ENCODE measurements at regions not wholly inside any gene's neighbourhood (a gene's known extent, or its start where the extent isn't known, plus 50 kb on each side); places are given as distances from the start of the nearest gene placed in this dataset.
A peak's percentile ranks its signal among the peaks of the same experiment; 100 is the strongest.
"Not testable (repeated sequence)": the region's sequence is repeated elsewhere in the genome, so short reads cannot be mapped to it uniquely, and the experiment has no call there.

DNA sequence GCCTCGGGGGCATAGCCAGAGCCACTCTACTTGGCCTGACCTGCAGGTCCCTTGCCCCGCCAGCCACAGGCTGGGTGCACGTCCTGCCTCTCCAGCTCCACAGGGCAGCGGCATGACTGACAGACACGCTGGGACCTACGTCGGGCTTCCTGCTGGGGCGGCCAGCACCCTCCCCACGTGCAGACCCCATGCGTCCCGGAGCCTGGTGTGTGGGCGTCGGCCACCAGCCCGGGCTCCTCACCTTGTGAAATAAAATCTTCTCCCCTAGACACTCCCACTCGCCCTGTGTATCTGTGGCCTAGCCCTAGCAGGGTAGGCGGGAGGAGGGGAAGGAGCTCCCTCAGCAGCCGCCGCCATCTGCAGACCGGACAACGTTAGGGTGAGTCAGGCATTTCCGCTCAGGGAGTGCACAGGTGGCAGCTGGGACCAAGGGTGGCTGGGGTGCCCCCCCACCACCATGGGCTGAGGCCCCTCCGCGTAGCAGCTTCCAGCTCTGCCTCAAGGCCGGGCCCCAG, 119.5 kb downstream of the IGLL1 start:
- H3K9ac ChIP-seq (ENCODE audit: insufficient read depth, low read length, poor library complexity, severe bottlenecking); H3K79me2 ChIP-seq (ENCODE audit: insufficient read depth, low read length); H3K4me3 ChIP-seq (replicated peaks in 1 of 3; ENCODE audit: low read depth in 2 of 3, low read length in 3 of 3); H3K27ac ChIP-seq (ENCODE audit: low read depth in 1 of 2, low read length in 2 of 2); H3K36me3 ChIP-seq (replicated peaks in 1 of 2; ENCODE audit: control insufficient read depth in 1 of 2, insufficient read depth in 2 of 2, low read length in 2 of 2); H3K9me3 Mint-ChIP-seq; H3K4me2 ChIP-seq (replicated peaks; ENCODE audit: extremely low read depth, low read length, poor library complexity, severe bottlenecking); H4K20me1 ChIP-seq (ENCODE audit: insufficient read depth, low read length); H3K4me3 Mint-ChIP-seq; H3K36me3 Mint-ChIP-seq; DNase-seq; H2AFZ ChIP-seq (ENCODE audit: insufficient read depth, low read depth, low read length, poor library complexity, severe bottlenecking); H3K9me3 ChIP-seq (replicated peaks in 1 of 2; ENCODE audit: control insufficient read depth in 1 of 2, insufficient read depth in 1 of 2, low read length in 2 of 2); intact Hi-C loops (cut with micrococcal nuclease); H3K4me1 ChIP-seq (ENCODE audit: control insufficient read depth in 1 of 2, insufficient read depth in 2 of 2, low read length in 2 of 2): not testable (repeated sequence)
- H3K4me1 Mint-ChIP-seq, result peaks cover 13% of the 10 kb centered on the region
- 13% methylated on average over 12 of the region's 24 CpGs for WGBS (ENCODE audit: insufficient coverage)
- peaks cover 0 to 12% of the 10 kb centered on the region in 2 donors for H3K27me3 ChIP-seq (ENCODE audit: control insufficient read depth in 2 of 2, insufficient read depth in 2 of 2, low read length in 2 of 2)
- H3K27ac Mint-ChIP-seq, result peak overlapping the region in 1 of 7 donors; percentile 14
- peaks cover 20 to 32% (median 21%) of the 10 kb centered on the region in 3 donors for H3K27me3 Mint-ChIP-seq (ENCODE audit: low read depth in 3 of 3)

DNA sequence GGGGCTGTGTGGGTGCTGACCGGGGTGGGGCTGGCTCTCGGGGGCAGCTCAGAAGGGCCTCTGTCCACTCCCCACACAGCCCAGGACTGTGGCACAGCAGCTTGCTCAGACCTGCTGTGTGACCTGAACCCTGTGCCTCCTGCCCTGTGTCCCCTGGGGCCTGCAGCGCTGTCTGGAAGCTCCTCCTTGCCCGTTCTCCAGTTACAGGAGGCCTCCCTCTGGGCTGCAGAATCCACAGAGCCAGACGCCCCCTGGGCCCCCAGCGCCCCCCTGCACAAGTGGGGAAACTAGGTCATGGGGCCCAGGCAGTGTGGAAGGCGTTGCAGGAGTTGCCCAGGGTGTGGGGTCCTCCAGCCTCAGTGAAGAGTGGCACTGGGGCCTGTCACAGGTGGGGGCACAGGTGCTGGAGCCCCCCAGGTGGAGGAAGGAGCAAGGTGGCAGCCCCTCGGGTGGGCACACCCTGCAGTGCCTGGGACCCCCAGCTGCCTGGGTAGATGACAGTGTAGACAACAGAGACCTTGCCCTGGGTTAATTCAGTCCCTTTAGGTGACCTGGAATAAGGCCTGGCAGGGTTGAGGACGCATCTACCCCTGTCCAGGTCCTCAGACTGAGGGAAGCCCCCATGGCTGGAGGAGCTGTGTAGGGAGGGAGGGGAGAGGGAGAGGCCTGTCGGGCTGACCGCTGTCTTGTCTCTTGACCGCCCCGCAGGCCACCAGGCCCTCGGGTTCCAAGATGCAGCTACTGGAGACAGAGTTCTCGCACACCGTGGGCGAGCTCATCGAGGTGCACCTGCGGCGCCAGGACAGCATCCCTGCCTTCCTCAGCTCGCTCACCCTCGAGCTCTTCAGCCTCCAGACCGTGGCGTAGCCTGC, 120.2 kb downstream of the IGLL1 start:
- H3K27ac Mint-ChIP-seq; H3K4me3 Mint-ChIP-seq; H2AFZ ChIP-seq (ENCODE audit: insufficient read depth, low read depth, low read length, poor library complexity, severe bottlenecking); H3K79me2 ChIP-seq (ENCODE audit: insufficient read depth, low read length); H3K9me3 ChIP-seq (replicated peaks in 1 of 2; ENCODE audit: control insufficient read depth in 1 of 2, insufficient read depth in 1 of 2, low read length in 2 of 2); H3K36me3 Mint-ChIP-seq; H3K4me2 ChIP-seq (replicated peaks; ENCODE audit: extremely low read depth, low read length, poor library complexity, severe bottlenecking); H4K20me1 ChIP-seq (ENCODE audit: insufficient read depth, low read length); H3K4me1 ChIP-seq (ENCODE audit: control insufficient read depth in 1 of 2, insufficient read depth in 2 of 2, low read length in 2 of 2); H3K36me3 ChIP-seq (replicated peaks in 1 of 2; ENCODE audit: control insufficient read depth in 1 of 2, insufficient read depth in 2 of 2, low read length in 2 of 2); H3K9ac ChIP-seq (ENCODE audit: insufficient read depth, low read length, poor library complexity, severe bottlenecking); H3K4me3 ChIP-seq (replicated peaks in 1 of 3; ENCODE audit: low read depth in 2 of 3, low read length in 3 of 3); DNase-seq; H3K9me3 Mint-ChIP-seq; intact Hi-C loops (cut with micrococcal nuclease); H3K27ac ChIP-seq (ENCODE audit: low read depth in 1 of 2, low read length in 2 of 2): not testable (repeated sequence)
- H3K27me3 ChIP-seq (ENCODE audit: control insufficient read depth in 2 of 2, insufficient read depth in 2 of 2, low read length in 2 of 2), result peaks cover 0 to 12% of the 10 kb centered on the region in 2 donors
- H3K27me3 Mint-ChIP-seq (ENCODE audit: low read depth in 3 of 3), result peaks cover 20 to 34% (median 21%) of the 10 kb centered on the region in 3 donors
- H3K4me1 Mint-ChIP-seq, result peaks cover 13% of the 10 kb centered on the region
- WGBS (ENCODE audit: insufficient coverage), result 79% methylated on average over 20 of the region's 24 CpGs
